Erythroblast (primary cell): ENCODE measurements at regions not wholly inside any gene's neighbourhood (a gene's known extent, or its start where the extent isn't known, plus 50 kb on each side); places are given as distances from the start of the nearest gene placed in this dataset.

Source experiments
- DNase-seq, 2 experiments: peaks; one replicate each; lab custom pipeline; 2025; lab: John Stamatoyannopoulos, UW
- GATA1 ChIP-seq: IDR thresholded peaks from 2 replicates; pipeline ENCODE4 v1.6.1; 2011; ENCODE audit warnings: low read depth, mild to moderate bottlenecking, control low read depth, low read length, moderate library complexity
- POLR2A ChIP-seq: IDR thresholded peaks from 2 replicates; pipeline ENCODE4 v1.6.1; 2011; ENCODE audit warnings: mild to moderate bottlenecking, low read length

GRCh38 chr16:51814617-51815016 is 663.5 kb upstream of the SALL1 start:
- no peak for DNase-seq
- TF ChIP-seq GATA1 (no peak), POLR2A (no peak)

DNA sequence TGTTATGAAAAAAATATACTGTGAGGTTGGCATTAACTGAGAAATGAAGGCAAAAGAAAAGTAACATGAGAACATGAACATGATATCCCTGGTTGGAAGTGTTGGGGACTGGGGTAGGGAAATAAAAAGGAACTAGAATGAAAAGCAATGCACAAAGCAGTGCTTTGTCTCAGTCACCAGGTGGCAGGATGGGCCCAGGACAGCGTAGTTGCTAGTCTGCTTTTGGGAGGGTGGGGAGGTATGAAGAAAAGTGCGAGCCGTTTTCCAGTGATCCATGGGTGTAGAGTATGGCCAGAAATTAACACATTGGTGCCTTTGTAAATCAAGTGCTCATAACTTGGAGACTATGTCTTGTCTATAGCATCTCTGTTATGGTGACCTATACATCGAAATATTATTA is 662.5 kb upstream of the SALL1 start:
- DNase-seq = no peak
- TF ChIP-seq GATA1 (no peak), POLR2A (no peak)

DNA sequence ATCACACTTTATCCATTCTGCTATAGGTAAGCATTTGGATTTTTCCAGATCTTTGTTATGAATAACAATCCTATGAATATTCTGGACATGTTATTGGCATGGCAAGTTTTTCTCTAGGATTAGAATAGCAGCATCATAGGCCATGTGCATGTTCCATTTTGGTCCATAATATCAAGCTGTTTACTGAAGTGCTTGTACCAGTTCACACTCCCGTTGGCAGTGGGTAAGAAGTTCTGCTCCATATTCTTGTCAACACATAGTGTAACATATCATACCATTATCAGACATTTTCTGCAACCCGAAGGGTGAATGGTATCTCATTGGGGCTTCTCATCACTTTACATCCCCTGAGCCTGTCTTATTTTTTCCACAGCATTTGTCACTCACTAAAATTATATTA is 661.9 kb upstream of the SALL1 start:
- TF ChIP-seq GATA1 (no peak), POLR2A (no peak)
- DNase-seq = no peak

GRCh38 chr16:51807551-51807950 is 656.5 kb upstream of the SALL1 start:
- DNase-seq = no peak
- no peak for TF ChIP-seq POLR2A
- TF ChIP-seq GATA1 = no peak

- no peak for TF ChIP-seq POLR2A
- no peak for TF ChIP-seq GATA1
- no peak for DNase-seq
Observed at GRCh38 chr16:51801635-51802034, 650.6 kb upstream of the SALL1 start.

DNA sequence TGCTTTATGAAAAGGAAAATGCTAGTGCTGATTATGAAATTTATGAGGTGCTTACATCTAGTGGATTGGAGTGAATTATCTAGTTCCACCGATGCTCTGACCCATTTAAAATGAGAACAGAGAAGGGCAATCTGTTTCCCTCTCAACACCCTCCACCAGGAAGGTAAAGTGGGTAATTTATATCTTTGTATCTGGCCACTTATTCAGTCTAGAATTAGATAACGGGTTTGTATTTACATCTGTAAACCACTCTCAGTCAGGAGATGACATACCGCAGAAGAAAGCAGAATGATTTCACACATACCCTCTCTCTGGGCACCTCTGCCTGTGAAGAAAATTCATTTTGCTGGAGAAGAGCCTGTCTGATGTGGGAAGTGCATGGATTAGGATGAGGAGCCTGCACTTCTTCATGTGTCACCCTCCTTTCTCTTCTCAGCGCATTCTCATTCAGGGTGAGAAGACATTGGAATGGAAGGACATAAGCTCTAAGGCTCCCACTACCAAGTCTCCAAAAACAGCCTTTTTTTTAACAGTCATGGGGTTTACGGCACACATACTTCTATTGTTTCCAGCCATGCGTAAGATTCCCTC is 646.7 kb upstream of the SALL1 start:
- DNase-seq = no peak

DNA sequence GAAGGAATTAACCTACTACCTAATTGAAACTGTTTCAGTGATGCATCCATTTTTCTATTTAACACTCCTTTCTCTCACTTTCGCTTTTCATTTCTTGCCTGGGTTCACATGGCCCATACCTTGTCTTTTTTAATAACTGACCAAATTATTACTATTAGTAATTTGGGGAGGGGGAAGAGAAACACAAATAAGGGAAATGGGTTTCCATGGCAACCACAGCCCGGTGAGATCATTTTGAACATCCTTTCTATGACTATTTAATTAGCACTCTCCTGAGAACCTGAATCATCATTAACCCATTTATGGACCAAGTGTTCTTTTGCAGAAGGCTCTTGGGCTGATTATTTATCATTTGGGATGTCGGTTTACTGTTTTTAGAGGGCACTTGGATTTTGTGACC is 628.2 kb upstream of the SALL1 start:
- DNase-seq = no peak
- TF ChIP-seq GATA1 = no peak
- no peak for TF ChIP-seq POLR2A

More for the DNA sequence above, 646.7 kb upstream of the SALL1 start:
- TF ChIP-seq GATA1 = no peak
- TF ChIP-seq POLR2A = no peak

DNA sequence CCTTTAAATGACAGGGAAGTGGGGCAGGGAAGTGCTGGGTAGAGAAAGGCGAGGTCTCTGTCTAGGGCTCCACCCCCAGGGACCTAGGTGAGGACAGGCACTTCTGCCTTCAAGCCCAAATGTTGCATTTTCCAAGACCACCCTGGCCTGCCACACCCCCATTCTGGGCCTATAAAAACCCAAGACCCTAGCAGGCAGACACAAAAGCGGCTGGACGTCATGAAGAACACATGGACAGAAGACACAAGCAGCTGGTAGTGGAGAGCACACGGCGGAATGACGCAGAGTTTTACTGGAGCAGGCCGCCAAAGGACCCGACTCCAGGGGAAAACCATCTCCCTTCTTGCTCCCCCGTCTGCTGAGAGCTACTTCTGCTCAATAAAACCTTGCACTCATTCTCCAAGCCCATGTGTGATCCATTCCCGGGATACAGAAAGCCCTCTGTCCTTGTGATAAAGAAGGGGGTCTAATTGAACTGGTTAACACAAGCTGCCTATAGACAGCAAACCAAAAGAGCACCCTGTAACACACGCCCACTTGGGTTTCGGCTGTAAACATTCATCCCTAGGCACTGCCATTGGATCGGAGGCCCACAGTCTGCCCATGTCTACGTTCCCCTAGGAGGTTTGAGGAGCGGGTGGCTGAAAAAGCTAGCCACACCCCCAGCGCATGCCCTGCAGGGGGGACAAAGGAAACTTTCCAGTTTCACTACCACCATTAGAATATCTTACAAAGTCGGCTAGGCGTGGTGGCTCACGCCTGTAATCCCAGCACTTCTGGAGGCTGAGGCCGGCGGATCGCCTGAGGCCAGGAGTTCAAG is 622.2 kb upstream of the SALL1 start:
- no peak for TF ChIP-seq POLR2A
- TF ChIP-seq GATA1 = no peak

DNA sequence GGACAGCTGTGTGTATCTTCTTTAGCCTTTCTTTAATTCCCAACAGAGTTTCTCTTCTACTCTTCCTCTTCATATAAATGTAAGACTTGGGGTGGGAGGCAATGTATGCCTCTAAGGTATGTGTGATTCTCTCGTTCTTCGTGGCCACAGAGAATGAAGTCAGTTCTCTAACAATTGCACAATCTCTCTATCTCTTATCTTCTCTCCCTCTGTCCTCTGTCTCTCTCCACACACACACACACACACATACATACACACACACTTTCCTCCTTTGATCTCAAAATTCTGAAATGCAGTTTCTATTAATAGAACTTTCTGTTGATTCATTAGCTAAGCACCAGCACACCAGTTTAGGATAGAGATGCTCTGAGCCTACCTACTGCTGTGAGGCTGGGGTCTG is 615.7 kb upstream of the SALL1 start:
- TF ChIP-seq GATA1 = no peak
- no peak for TF ChIP-seq POLR2A
- DNase-seq = no peak

More for the DNA sequence above, 622.2 kb upstream of the SALL1 start:
- DNase-seq = no peak

DNA sequence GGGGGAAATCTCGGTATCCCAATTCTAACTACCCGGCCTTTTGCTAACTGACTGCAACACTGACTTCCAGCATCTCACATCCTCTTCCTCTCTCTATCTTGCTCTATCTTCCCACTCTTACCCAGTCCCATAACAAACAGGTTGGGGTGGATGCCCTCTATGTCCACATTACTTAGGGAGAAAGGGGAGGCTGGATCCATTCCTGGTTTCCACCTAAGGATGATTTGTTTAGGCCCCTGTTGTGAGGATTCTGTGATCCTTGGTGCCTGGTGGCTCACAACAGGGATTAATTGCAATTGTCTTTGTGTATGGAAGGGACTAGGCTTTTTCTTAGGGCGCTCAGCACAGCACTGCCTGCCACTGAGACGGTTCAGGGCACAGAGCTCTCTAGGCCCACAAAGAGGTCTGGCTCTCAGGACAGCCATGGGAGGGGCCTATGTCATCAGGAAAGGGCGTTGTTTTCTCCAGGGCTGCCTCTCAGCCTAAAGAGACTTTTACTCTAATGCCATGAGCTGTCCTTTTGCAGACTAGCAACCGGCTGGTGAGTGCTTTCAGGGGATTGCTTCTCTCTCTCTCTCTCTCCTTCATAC is 612.1 kb upstream of the SALL1 start:
- DNase-seq = no peak
- TF ChIP-seq POLR2A (no peak), GATA1 (no peak)

GRCh38 chr16:51762081-51762996 is 611.3 kb upstream of the SALL1 start:
- TF ChIP-seq POLR2A (no peak), GATA1 (no peak)
- peak; percentile 51 to 75 for DNase-seq

- TF ChIP-seq GATA1 (no peak), POLR2A (no peak)
- no peak for DNase-seq
Observed at GRCh38 chr16:51761001-51761400, 609.9 kb upstream of the SALL1 start.

- TF ChIP-seq GATA1 (no peak), POLR2A (no peak)
- DNase-seq = no peak
Observed at GRCh38 chr16:51759999-51760398, 608.9 kb upstream of the SALL1 start.
